Heart right ventricle (tissue), 16 donors: ENCODE measurements at regions not wholly inside any gene's neighbourhood (a gene's known extent, or its start where the extent isn't known, plus 50 kb on each side); places are given as distances from the start of the nearest gene placed in this dataset.

Source experiments
- ATAC-seq, 8 donors: fragments of 200-7000 bp; cut with Tn5 transposase; one replicate each; pipeline ENCODE4 v1.9.1; 2020; ENCODE audit warnings: mild to moderate bottlenecking in 8 of 8, moderate library complexity in 8 of 8, moderate number of reproducible peaks in 1 of 8
- DNase-seq, 2 donors: peaks; one replicate each; pipeline ENCODE4 v3.0.0-alpha.2; 2020
- H3K27ac ChIP-seq, 10 donors: fragments of 200-600 bp; sonication (generic) in 2 of 10; one replicate each; pipeline versions ENCODE4 v1.5.0 to v1.8.0; 2020 to 2022; ENCODE audit warnings: mild to moderate bottlenecking in 3 of 10
- H3K27me3 ChIP-seq, 7 donors: fragments of 200-600 bp; one replicate each; pipeline ENCODE4 v1.8.0; 2021 to 2022; ENCODE audit warnings: mild to moderate bottlenecking in 2 of 7
- H3K36me3 ChIP-seq, 9 donors: fragments of 200-600 bp; sonication (generic) in 1 of 9; one replicate each; pipeline versions ENCODE4 v1.5.0 to v1.8.0; 2020 to 2022; ENCODE audit warnings: mild to moderate bottlenecking in 2 of 9
- H3K4me1 ChIP-seq, 9 donors: fragments of 200-600 bp; sonication (generic) in 1 of 9; one replicate each; pipeline versions ENCODE4 v1.5.0 to v1.8.0; 2020 to 2022; ENCODE audit warnings: mild to moderate bottlenecking in 4 of 9
- H3K4me3 ChIP-seq, 10 donors: fragments of 200-600 bp; sonication (generic) in 2 of 10; one replicate each; pipeline versions ENCODE4 v1.5.0 to v1.8.0; 2020 to 2022; ENCODE audit warnings: mild to moderate bottlenecking in 7 of 10, moderate library complexity in 2 of 10
- H3K9me3 ChIP-seq, 11 donors: fragments of 200-600 bp in 10 of 11; sonication (generic) in 2 of 11; one replicate each; pipeline versions ENCODE4 v1.5.0 to v1.8.0; 2013 to 2022; ENCODE audit warnings: mild to moderate bottlenecking in 2 of 11, control low read depth in 1 of 11, moderate library complexity in 1 of 11
- CTCF ChIP-seq, 9 donors: fragments of 200-600 bp; sonication (generic) in 2 of 9; IDR thresholded peaks; one replicate each; pipeline versions ENCODE4 v1.5.0 to v1.8.0; 2021 to 2022; ENCODE audit warnings: antibody characterized with exemption in 9 of 9, mild to moderate bottlenecking in 5 of 9, moderate library complexity in 1 of 9
- WGBS, 2 donors: extraction: QIAGEN DNeasy Blood & Tissue Kit; methylation state at CpG; one replicate each; pipeline ENCODE4 v1.1.7; 2013; ENCODE audit warnings: inconsistent platforms in 1 of 2; 5-methylcytosine and 5-hydroxymethylcytosine counted together
- intact Hi-C, 10 donors: fragments of 100-400 bp; cut with DNase I; formaldehyde crosslinking; loops; one replicate each; pipeline versions ENCODE4 v1.11.1 to v1.14.2; 2022
- donor health status: Arrhythmogenic right ventricular cardiomyopathy.
- donor health status: ischemic (EF 13 %, LVEDD 7.1; RV severe dilation, severe dysfunction).
- donor health status: healthy with polysubstance abuse.
- donor health status: DM: no; HTN: yes; CAD: no.
- donor health status: DM: no; HTN: no; CAD: no.
- donor health status: ischemic (EF 25% LVEDD 6.9; RV normal size, moderate dysfunction).
- donor health status: ischemic (EF 25% LVEDD 5.7; RV mildly dilated, moderate dysfunction).
- donor health status: healthy.
- donor health status: DM: yes; HTN: yes; CAD: no.
- donor health status: Ischemic cardiomyopathy.
- donor health status: ischemic (EF 35%, LVEDD 5.7; RV mildly dilated, moderate dysfunction).
- donor health status: nonischemic (EF 11% LVEDD 7.7; RV severe dilation, severe dysfunction).
- donor health status: DM: yes; HTN: yes; CAD: no.
- donor health status: PGD.
- donor health status: ischemic (EF 29% LVEDD 5.4; RV normal size, mild dysfunction).
- donor health status: nonischemic (EF 23%, LVEDD 6.1; RV moderate dilation, normal function).

GRCh38 chr18:43596105-43596712 is 318.9 kb upstream of the SYT4 start:
- ATAC-seq (peak in 1 of 8 donors; percentile 62), DNase-seq (no peak)
- Histone ChIP-seq H3K36me3 (no peaks in the 10 kb centered on the region), H3K4me3 (no peak overlapping the region), H3K9me3 (no peaks in the 10 kb centered on the region), H3K4me1 (no peaks in the 10 kb centered on the region), H3K27ac (no peak overlapping the region), H3K27me3 (no peaks in the 10 kb centered on the region)
- WGBS, 2 donors: 62 to 65% methylated on average over 3 of the region's 3 CpGs
- intact Hi-C loops: loop anchor here in 1 of 10 donors (10.0 kb wide), 1 partner anchor 1301 kb away; no protein-coding TSS in a partner anchor
- peak in 8 of 9 donors; percentile 26 to 61 (median 50) for TF ChIP-seq CTCF (IDR thresholded peaks at IDR 0.05)

- ATAC-seq (no peak), DNase-seq (no peak)
- Histone ChIP-seq H3K27ac (no peak overlapping the region), H3K4me3 (no peak overlapping the region), H3K36me3 (no peaks in the 10 kb centered on the region), H3K4me1 (no peaks in the 10 kb centered on the region), H3K27me3 (no peaks in the 10 kb centered on the region), H3K9me3 (peaks cover 0 to 24% (median 18%) of the 10 kb centered on the region in 11 donors)
- WGBS, 2 donors: 68 to 72% methylated on average over 3 of the region's 3 CpGs
- intact Hi-C loops: no loop called here
- no peak for TF ChIP-seq CTCF (IDR thresholded peaks at IDR 0.05)
Observed at GRCh38 chr18:43601432-43601831, 324.1 kb upstream of the SYT4 start.

GRCh38 chr18:43605224-43605623 is 327.9 kb upstream of the SYT4 start:
- peaks cover 0 to 28% (median 20%) of the 10 kb centered on the region in 11 donors for H3K9me3 ChIP-seq
- DNase-seq (no peak), ATAC-seq (no peak)
- no peak for TF ChIP-seq CTCF (IDR thresholded peaks at IDR 0.05)
- H3K27ac ChIP-seq: no peak overlapping the region
- no peaks in the 10 kb centered on the region for H3K27me3 ChIP-seq
- no peaks in the 10 kb centered on the region for H3K4me1 ChIP-seq
- no peak overlapping the region for H3K4me3 ChIP-seq
- WGBS, 2 donors: 67 to 79% methylated on average over 1 of the region's 1 CpG
- intact Hi-C loops: no loop called here
- H3K36me3 ChIP-seq: no peaks in the 10 kb centered on the region

- TF ChIP-seq CTCF (IDR thresholded peaks at IDR 0.05): no peak
- Histone ChIP-seq H3K27ac (no peak overlapping the region), H3K4me1 (no peaks in the 10 kb centered on the region), H3K4me3 (no peak overlapping the region), H3K27me3 (no peaks in the 10 kb centered on the region), H3K9me3 (peaks cover 0 to 28% (median 20%) of the 10 kb centered on the region in 11 donors), H3K36me3 (no peaks in the 10 kb centered on the region)
- WGBS, 2 donors: 72 to 81% methylated on average over 5 of the region's 5 CpGs
- no peak for DNase-seq
- intact Hi-C loops: no loop called here
- no peak for ATAC-seq
Observed at GRCh38 chr18:43606795-43607194, 329.5 kb upstream of the SYT4 start.
